GM13977 (cell line): ENCODE measurements at regions not wholly inside any gene's neighbourhood (a gene's known extent, or its start where the extent isn't known, plus 50 kb on each side); places are given as distances from the start of the nearest gene placed in this dataset.

Source experiments
- DNase-seq: peaks from one replicate; pipeline ENCODE4 v3.0.0; 2012; ENCODE audit warnings: low spot score
- CTCF ChIP-seq: IDR thresholded peaks from 2 replicates; pipeline ENCODE4 v1.5.1; 2012; ENCODE audit warnings: mild to moderate bottlenecking, control low read depth; ENCODE audit not compliant: insufficient read depth; ENCODE audit errors: extremely low read depth, missing control alignments
- in situ Hi-C: fragments of 300-500 bp; cut with MboI; formaldehyde crosslinking; loops from one replicate; pipeline ENCODE4 v1.12.0; 2022; ENCODE audit warnings: low sequenced_read_pairs, low pct_unique_long_range_greater_than_20kb, mixed read lengths, inconsistent platforms; ENCODE audit not compliant: unreplicated experiment

- in situ Hi-C loops = no loop called here
- DNase-seq = no peak
- TF ChIP-seq CTCF = no peak
Measured at GRCh38 chr10:4073912-4074311, 288.9 kb upstream of the KLF6 start.

GRCh38 chr10:4070921-4071660 is 286.1 kb upstream of the KLF6 start:
- TF ChIP-seq CTCF = no peak
- DNase-seq = no peak
- in situ Hi-C loops = no loop called here

- TF ChIP-seq CTCF = no peak
- in situ Hi-C loops = no loop called here
Measured at GRCh38 chr10:4070184-4070583, 285.2 kb upstream of the KLF6 start.

GRCh38 chr10:4069491-4069890 is 284.5 kb upstream of the KLF6 start:
- in situ Hi-C loops = no loop called here
- TF ChIP-seq CTCF = no peak
- no peak for DNase-seq

More at GRCh38 chr10:4070184-4070583, 285.2 kb upstream of the KLF6 start:
- DNase-seq = no peak

- in situ Hi-C loops = no loop called here
- no peak for DNase-seq
- TF ChIP-seq CTCF = no peak
Measured at GRCh38 chr10:4068629-4069028, 283.6 kb upstream of the KLF6 start.

GRCh38 chr10:4067931-4068561 is 283.0 kb upstream of the KLF6 start:
- no peak for DNase-seq
- in situ Hi-C loops = no loop called here

More at GRCh38 chr10:4067931-4068561, 283.0 kb upstream of the KLF6 start:
- no peak for TF ChIP-seq CTCF
